SIG-M5 treated with dmso at 0.1 percent for 504 hours (cell line): ENCODE measurements at regions not wholly inside any gene's neighbourhood (a gene's known extent, or its start where the extent isn't known, plus 50 kb on each side); places are given as distances from the start of the nearest gene placed in this dataset.
"Not testable (repeated sequence)": the region's sequence is repeated elsewhere in the genome, so short reads cannot be mapped to it uniquely, and the experiment has no call there.

Source experiments
- DNase-seq: peaks from one replicate; lab custom pipeline; 2025; ENCODE audit not compliant: unreplicated experiment; lab: John Stamatoyannopoulos, UW

GRCh38 chr13:40026741-40027140, 371.3 kb downstream of the COG6 start:
- DNase-seq: no peak

GRCh38 chr13:40028446-40028845, 373.0 kb downstream of the COG6 start:
- DNase-seq: no peak

GRCh38 chr13:40031031-40031430, 375.6 kb downstream of the COG6 start:
- DNase-seq: no peak

DNA sequence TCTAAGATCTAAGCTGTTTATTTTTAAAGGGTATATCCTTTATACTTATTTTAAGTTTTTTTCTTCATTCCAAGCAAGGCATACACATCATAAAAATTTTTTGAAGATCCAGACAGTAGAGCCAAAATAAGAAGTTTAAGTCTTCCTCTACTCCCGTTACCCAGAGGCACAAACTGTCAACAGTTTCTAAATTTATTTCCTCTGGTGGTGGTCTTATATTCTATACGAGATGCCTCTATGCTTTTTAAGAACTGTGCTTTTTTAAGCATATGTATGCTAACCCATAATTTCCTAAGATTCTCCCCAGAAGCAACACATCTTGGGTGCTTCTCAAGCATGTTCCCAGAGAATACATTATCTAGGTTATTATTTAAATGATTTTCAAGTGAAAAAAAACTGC, 383.6 kb downstream of the COG6 start:
- DNase-seq: no peak

DNA sequence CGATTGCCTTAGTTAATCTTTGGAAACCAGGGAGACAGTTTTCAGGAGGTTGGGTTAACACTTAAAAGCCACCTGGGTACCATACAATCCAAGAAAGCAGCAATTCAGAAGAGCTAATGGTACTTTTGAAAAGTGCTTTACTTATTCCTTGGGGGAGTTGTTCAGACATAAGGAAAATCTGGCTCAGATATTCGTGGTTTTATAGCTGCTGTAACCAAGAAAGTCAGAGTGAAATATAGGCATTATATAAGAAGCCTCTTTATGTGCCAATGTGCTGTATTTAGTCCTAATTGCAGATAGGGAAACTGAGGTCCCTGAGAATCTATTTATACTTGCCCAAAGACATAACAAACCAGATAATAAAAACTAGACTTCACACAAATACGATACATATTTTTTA, 387.5 kb downstream of the COG6 start:
- no peak for DNase-seq

GRCh38 chr13:40043764-40044163, 388.3 kb downstream of the COG6 start:
- no peak for DNase-seq

- no peak for DNase-seq
These were observed 391.9 kb downstream of the COG6 start for GRCh38 chr13:40047322-40047771.

- no peak for DNase-seq
These were observed 393.1 kb downstream of the COG6 start for GRCh38 chr13:40048551-40048950.

GRCh38 chr13:40052954-40053353, 397.5 kb downstream of the COG6 start:
- no peak for DNase-seq

GRCh38 chr13:40053401-40053800, 397.9 kb downstream of the COG6 start:
- no peak for DNase-seq

GRCh38 chr13:40054422-40054821, 399.0 kb downstream of the COG6 start:
- not testable (repeated sequence) for DNase-seq

DNA sequence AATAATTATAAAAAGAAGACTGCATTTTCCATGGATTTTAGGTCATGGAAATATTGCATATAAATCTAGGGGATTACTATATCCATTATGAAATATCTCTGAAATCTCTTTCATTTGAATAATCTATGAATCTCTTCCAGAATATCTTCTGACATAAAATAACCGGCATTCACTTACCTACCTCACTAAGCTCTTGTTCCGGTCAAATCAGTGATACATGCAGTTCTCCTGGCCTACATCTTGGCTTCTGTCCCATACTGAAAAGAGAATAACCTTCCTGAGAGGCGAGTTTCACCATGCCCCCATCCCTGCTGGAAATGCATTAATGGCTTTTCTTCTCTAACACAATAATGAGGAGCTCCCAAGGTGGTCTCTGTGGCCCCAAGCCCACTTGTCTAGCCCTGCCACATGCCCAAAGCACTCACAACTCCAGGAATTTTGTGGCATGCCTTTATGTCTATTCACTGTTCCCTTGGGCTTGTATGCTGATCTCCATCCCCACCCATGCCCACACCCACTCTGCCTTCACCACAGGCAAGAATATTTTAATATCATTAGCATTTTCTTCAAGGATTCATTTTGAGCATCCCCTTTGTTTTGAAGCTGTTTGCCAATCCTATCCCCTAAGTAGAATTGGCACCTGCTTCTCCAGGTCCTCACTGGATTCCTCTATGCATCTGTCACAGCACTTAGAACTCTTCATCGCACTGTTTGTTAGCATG, 401.6 kb downstream of the COG6 start:
- no peak for DNase-seq

GRCh38 chr13:40058757-40059236, 403.3 kb downstream of the COG6 start:
- no peak for DNase-seq

GRCh38 chr13:40059540-40060232, 404.2 kb downstream of the COG6 start:
- no peak for DNase-seq

GRCh38 chr13:40060296-40061007, 405.0 kb downstream of the COG6 start:
- no peak for DNase-seq

- DNase-seq: no peak
These were observed 406.3 kb downstream of the COG6 start for GRCh38 chr13:40061466-40062450.

DNA sequence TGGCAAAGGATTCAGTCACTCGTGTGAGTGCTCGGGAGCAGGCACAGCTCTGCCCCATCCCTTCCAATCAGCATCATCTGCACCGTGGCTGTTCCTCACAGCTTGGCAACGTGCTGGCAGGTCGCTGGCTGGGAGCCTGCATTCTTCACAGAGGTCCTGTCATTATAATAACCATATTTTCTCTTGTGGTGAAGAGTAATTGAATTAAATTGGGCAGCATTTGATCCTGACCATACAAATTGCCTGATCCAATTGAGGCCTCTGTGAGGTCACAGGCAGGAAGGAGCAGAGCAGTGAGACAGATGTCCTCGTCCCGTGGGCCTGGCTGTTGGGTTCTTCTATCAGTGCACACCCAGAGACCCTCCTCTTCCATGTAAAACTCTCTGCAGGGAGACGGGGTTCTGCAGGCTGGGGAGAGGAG, 407.8 kb downstream of the COG6 start:
- no peak for DNase-seq

- DNase-seq: no peak
These were observed 408.2 kb downstream of the COG6 start for GRCh38 chr13:40063703-40064102.

DNA sequence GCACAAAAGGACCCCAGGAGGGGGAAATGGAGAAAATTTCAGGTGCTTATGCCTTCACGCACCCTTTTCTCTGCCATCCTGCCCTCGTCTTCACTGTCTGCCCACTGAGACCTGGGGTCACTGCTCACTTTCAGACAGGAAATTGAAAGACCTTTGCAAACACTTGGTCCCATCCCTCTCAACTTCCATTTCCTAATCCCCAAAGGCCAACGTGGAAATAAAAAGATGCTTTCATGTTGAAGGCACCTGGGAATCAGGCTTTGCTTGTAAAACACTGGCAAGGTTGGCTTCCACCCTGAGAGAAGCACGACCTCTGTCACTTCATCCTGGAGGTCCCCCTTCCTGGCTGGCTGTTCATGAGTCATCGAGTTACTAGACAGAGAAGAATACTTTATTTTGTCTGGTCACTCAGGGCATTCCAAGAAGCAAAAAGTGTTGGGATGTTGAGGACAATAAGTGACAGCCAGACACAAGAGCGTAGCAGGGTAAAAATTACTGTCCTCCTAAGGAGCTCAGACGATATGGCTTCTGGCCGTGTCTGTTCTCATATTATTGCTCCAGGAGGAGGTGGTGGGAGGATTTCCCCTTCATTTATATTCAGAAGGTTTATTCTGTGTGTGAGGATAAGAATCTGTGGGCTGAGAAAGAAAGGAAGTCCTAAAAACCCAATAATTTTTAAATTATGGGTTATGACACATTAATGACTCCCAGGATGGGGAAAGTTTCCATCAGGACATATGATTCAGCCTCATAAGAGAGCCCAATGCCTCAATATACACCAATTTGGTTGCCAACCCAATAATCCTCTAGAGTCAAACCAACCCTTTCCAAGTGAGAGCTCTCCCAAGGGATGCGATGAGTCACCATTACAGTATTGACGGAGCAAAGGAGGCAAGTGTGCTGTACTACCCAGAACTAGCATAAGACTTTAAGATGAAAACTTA, 409.0 kb downstream of the COG6 start:
- DNase-seq: no peak
